ENCODE measurements at regions not wholly inside any gene's neighbourhood (a gene's known extent, or its start where the extent isn't known, plus 50 kb on each side); places are given as distances from the start of the nearest gene placed in this dataset.

DNA sequence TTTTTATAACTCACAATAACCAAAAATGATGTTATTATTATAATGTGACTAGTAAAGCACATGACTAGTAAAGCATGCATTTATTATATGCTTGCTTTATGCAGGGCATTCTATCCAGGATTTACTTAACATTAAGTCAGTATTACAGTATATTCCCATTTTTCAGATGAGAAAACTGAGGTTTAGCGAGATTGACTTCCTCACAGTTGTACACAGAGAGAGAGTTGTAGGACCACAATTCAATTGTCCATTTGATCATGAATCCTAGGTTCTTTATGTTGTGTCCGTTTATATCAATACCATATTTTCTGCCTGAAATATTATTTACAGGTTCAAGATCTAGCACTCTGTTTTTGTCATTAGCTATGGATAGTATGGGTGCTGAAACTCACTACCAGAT, 301.5 kb downstream of the PRL start:
- no peak for DNase-seq (ENCODE audit: low spot score)
- Mint-ChIP-seq H3K4me3 (no peak overlapping the region), H3K27ac (no peak overlapping the region), H3K4me1 (ENCODE audit: low read depth in 2 of 2) (peaks cover 0 to 5% of the 10 kb centered on the region in 2 donors), H3K36me3 (no peaks in the 10 kb centered on the region), H3K27me3 (peaks cover 3 to 10% of the 10 kb centered on the region in 2 donors), H3K9me3 (no peaks in the 10 kb centered on the region)
- no peak for ATAC-seq

- Mint-ChIP-seq H3K9me3 (no peaks in the 10 kb centered on the region), H3K36me3 (no peaks in the 10 kb centered on the region), H3K27me3 (peaks cover 3 to 10% of the 10 kb centered on the region in 2 donors), H3K4me3 (no peak overlapping the region), H3K4me1 (ENCODE audit: low read depth in 2 of 2) (peaks cover 0 to 5% of the 10 kb centered on the region in 2 donors), H3K27ac (no peak overlapping the region)
- DNase-seq (ENCODE audit: low spot score) (no peak), ATAC-seq (no peak)
These were observed 300.3 kb downstream of the PRL start for GRCh38 chr6:21996425-21997118.

GRCh38 chr6:21997119-21998037, 299.5 kb downstream of the PRL start:
- Mint-ChIP-seq H3K4me3 (no peak overlapping the region), H3K27ac (no peak overlapping the region), H3K4me1 (ENCODE audit: low read depth in 2 of 2) (peaks cover 0 to 5% of the 10 kb centered on the region in 2 donors), H3K27me3 (peaks cover 3 to 10% of the 10 kb centered on the region in 2 donors), H3K36me3 (no peaks in the 10 kb centered on the region), H3K9me3 (no peaks in the 10 kb centered on the region)
- ATAC-seq: no peak
- DNase-seq (ENCODE audit: low spot score): no peak

DNA sequence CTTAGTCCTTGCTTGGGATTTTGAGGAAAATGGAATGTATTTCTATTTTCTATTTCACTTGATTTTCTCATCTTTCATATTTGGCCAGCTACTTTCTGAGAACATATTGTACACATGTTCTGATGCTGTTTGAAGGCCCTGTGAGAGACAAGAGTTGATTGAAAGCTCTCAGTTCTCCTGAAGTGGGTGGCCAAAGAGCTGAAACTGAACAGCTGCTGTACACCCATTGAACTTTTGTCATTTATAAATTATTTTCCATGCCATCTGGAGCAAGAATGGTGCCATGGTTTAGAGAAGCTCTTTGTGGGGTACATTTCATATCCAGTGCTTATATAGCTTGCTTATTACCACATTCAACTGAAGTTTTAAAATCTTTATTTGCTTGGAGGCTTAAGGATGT, 298.3 kb downstream of the PRL start:
- no peak overlapping the region for H3K4me3 Mint-ChIP-seq
- peaks cover under 1 to 3% of the 10 kb centered on the region in 2 donors for H3K27me3 Mint-ChIP-seq
- H3K9me3 Mint-ChIP-seq: no peaks in the 10 kb centered on the region
- no peak for ATAC-seq
- no peak overlapping the region for H3K27ac Mint-ChIP-seq
- H3K4me1 Mint-ChIP-seq (ENCODE audit: low read depth in 2 of 2): no peaks in the 10 kb centered on the region
- H3K36me3 Mint-ChIP-seq: no peaks in the 10 kb centered on the region
- no peak for DNase-seq (ENCODE audit: low spot score)

GRCh38 chr6:21999012-21999528, 297.8 kb downstream of the PRL start:
- Mint-ChIP-seq H3K27me3 (peaks cover 0 to 3% of the 10 kb centered on the region in 2 donors), H3K27ac (no peak overlapping the region), H3K9me3 (no peaks in the 10 kb centered on the region), H3K4me1 (ENCODE audit: low read depth in 2 of 2) (no peaks in the 10 kb centered on the region), H3K36me3 (no peaks in the 10 kb centered on the region), H3K4me3 (no peak overlapping the region)
- ATAC-seq: no peak
- no peak for DNase-seq (ENCODE audit: low spot score)

GRCh38 chr6:21999741-22000140, 297.1 kb downstream of the PRL start:
- DNase-seq (ENCODE audit: low spot score) (no peak), ATAC-seq (no peak)
- H3K4me3 Mint-ChIP-seq: no peak overlapping the region
- peaks cover 0 to 3% of the 10 kb centered on the region in 2 donors for H3K27me3 Mint-ChIP-seq
- no peaks in the 10 kb centered on the region for H3K9me3 Mint-ChIP-seq
- H3K27ac Mint-ChIP-seq: no peak overlapping the region
- no peaks in the 10 kb centered on the region for H3K4me1 Mint-ChIP-seq (ENCODE audit: low read depth in 2 of 2)
- no peaks in the 10 kb centered on the region for H3K36me3 Mint-ChIP-seq

DNA sequence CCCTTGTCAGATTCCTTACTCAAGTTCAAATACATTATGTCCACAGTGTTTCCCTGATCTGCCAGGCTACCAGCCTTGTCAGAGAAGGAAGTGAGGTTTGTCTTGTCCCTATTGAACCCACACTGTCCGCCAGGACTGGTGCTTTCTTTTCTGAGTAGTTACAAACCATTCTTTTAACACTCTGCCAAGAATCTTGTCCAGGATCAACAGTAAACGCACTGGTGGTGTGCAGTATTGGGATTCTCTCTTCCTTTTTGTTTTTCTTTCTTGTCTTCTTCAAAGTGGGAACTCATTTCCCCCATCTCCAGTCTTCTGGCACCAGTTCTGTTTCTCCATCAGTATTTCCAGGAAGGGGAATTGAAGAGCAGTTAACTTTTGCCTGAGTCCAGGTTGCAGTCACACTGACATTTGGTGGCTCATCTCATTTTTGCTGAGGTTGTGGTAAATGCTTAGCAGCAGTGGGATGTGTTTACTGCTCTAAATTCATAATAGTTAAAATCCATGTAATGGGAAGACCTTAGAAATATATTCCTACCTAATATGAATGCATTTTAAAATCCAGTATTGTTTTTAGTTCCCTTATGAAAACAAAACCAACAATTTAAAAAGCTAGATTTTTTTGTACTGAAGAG, 295.3 kb downstream of the PRL start:
- no peak overlapping the region for H3K27ac Mint-ChIP-seq
- H3K27me3 Mint-ChIP-seq: peaks cover 0 to 3% of the 10 kb centered on the region in 2 donors
- H3K4me1 Mint-ChIP-seq (ENCODE audit: low read depth in 2 of 2): no peaks in the 10 kb centered on the region
- DNase-seq (ENCODE audit: low spot score) (no peak), ATAC-seq (no peak)
- H3K36me3 Mint-ChIP-seq: no peaks in the 10 kb centered on the region
- H3K9me3 Mint-ChIP-seq: no peaks in the 10 kb centered on the region
- no peak overlapping the region for H3K4me3 Mint-ChIP-seq

GRCh38 chr6:22003287-22003686, 293.5 kb downstream of the PRL start:
- H3K27ac Mint-ChIP-seq: no peak overlapping the region
- no peak for DNase-seq (ENCODE audit: low spot score)
- no peaks in the 10 kb centered on the region for H3K9me3 Mint-ChIP-seq
- H3K4me1 Mint-ChIP-seq (ENCODE audit: low read depth in 2 of 2): no peaks in the 10 kb centered on the region
- no peak for ATAC-seq
- no peak overlapping the region for H3K4me3 Mint-ChIP-seq
- H3K36me3 Mint-ChIP-seq: no peaks in the 10 kb centered on the region
- H3K27me3 Mint-ChIP-seq: peaks cover 0 to 3% of the 10 kb centered on the region in 2 donors

- H3K4me3 Mint-ChIP-seq: no peak overlapping the region
- DNase-seq (ENCODE audit: low spot score) (no peak), ATAC-seq (no peak)
- H3K9me3 Mint-ChIP-seq: no peaks in the 10 kb centered on the region
- peaks cover 0 to 3% of the 10 kb centered on the region in 2 donors for H3K27me3 Mint-ChIP-seq
- H3K27ac Mint-ChIP-seq: no peak overlapping the region
- no peaks in the 10 kb centered on the region for H3K36me3 Mint-ChIP-seq
- no peaks in the 10 kb centered on the region for H3K4me1 Mint-ChIP-seq (ENCODE audit: low read depth in 2 of 2)
These were observed 290.0 kb downstream of the PRL start for GRCh38 chr6:22006795-22007194.

DNA sequence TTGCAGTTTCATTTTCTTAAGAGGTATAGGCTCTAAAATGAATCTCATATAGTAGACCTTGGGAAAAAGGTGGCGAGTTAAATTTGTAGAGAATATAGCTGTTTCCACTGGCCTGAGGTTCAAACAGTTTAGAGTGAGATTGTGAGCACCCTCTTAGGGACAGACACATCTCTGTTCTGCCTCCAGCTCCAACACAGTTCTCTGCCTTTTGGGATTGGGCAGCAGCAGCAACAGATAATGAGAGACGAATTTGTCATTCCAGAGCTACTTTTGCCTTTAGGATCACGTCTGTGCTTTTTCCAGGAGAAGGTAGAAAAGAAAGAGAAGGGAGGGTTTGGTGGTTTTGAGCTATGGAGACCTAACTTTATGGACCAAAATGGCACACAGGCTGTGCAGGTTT, 289.4 kb downstream of the PRL start:
- H3K4me3 Mint-ChIP-seq: no peak overlapping the region
- ATAC-seq (no peak), DNase-seq (ENCODE audit: low spot score) (no peak)
- peaks cover 0 to 3% of the 10 kb centered on the region in 2 donors for H3K27me3 Mint-ChIP-seq
- no peak overlapping the region for H3K27ac Mint-ChIP-seq
- H3K4me1 Mint-ChIP-seq (ENCODE audit: low read depth in 2 of 2): no peaks in the 10 kb centered on the region
- H3K9me3 Mint-ChIP-seq: no peaks in the 10 kb centered on the region
- no peaks in the 10 kb centered on the region for H3K36me3 Mint-ChIP-seq

DNA sequence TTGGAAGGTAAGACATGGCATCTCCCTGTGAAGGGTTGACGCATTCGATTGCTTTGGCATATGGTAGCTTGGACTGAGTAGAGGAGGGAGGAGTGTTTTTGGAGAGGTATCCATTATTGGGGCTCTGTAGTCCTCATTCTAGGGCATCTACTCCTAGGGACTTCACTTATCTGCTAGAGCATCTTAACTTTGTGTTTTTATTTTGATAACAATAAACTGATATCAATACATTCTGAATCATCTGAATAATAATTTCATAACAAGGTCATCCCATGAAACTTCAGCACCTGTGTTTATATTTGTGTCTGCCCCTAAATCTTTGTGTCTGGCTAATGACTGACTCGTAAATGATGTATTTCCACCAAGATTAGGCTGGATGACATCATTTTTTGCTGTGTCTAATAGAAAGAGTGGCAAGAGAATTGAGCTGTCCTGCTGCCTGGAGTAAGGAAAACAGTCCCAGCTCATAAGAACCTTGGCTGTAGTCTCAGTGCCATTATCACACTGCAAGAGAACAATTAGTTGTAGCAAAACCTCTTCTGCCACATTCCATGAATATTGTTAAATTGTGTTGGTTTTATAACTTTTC, 288.5 kb downstream of the PRL start:
- Mint-ChIP-seq H3K27ac (no peak overlapping the region), H3K4me3 (no peak overlapping the region), H3K27me3 (peaks cover 0 to 3% of the 10 kb centered on the region in 2 donors), H3K9me3 (no peaks in the 10 kb centered on the region), H3K4me1 (ENCODE audit: low read depth in 2 of 2) (no peaks in the 10 kb centered on the region), H3K36me3 (no peaks in the 10 kb centered on the region)
- no peak for DNase-seq (ENCODE audit: low spot score)
- ATAC-seq: no peak

- DNase-seq (ENCODE audit: low spot score): no peak
- H3K4me3 Mint-ChIP-seq: no peak overlapping the region
- no peak for ATAC-seq
- H3K27ac Mint-ChIP-seq: no peak overlapping the region
- no peaks in the 10 kb centered on the region for H3K9me3 Mint-ChIP-seq
- H3K4me1 Mint-ChIP-seq (ENCODE audit: low read depth in 2 of 2): no peaks in the 10 kb centered on the region
- H3K27me3 Mint-ChIP-seq: peaks cover 0 to 3% of the 10 kb centered on the region in 2 donors
- no peaks in the 10 kb centered on the region for H3K36me3 Mint-ChIP-seq
These were observed 286.7 kb downstream of the PRL start for GRCh38 chr6:22010102-22010501.

DNA sequence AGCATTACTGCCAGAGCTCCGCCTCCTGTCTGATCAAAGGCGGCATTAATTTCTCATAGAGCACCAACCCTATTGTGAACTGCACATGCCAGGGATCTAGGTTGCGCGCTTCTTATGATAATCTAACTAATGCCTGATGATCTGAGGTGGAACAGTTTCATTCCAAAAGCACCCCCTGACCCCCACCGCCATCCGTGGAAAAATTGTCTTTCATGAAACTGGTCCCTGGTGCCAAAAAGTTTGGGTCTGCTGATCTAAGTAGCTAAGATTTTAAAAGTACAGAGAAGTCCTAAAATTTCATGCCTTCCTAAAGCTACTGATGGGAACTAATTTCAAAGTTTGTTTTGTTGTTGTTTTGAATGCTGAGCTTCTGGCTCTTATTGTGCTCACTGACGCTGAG, 281.6 kb downstream of the PRL start:
- H3K27me3 Mint-ChIP-seq: no peaks in the 10 kb centered on the region
- H3K9me3 Mint-ChIP-seq: no peaks in the 10 kb centered on the region
- ATAC-seq (no peak), DNase-seq (ENCODE audit: low spot score) (no peak)
- no peaks in the 10 kb centered on the region for H3K36me3 Mint-ChIP-seq
- no peaks in the 10 kb centered on the region for H3K4me1 Mint-ChIP-seq (ENCODE audit: low read depth in 2 of 2)
- H3K4me3 Mint-ChIP-seq: no peak overlapping the region
- no peak overlapping the region for H3K27ac Mint-ChIP-seq

Measured in natural killer cell treated with Interleukin-12 subunit alpha and Interleukin-12 subunit beta and Interleukin-15 and Interleukin-18, amount 100 ng/mL, for 72 hours (primary cell).